Retinal pigment epithelial cell (primary cell): ENCODE measurements at regions not wholly inside any gene's neighbourhood (a gene's known extent, or its start where the extent isn't known, plus 50 kb on each side); places are given as distances from the start of the nearest gene placed in this dataset.

Experiments used
- DNase-seq: peaks from one replicate; pipeline ENCODE4 v3.0.0-alpha.2; 2010; ENCODE audit warnings: low read depth
- H3K4me3 ChIP-seq: 2 replicates; pipeline ENCODE4 v1.5.1; 2011; ENCODE audit warnings: mild to moderate bottlenecking, low read length, control low read depth, moderate library complexity
- TF ChIP-seq, protein P1 (sequence below): conservative IDR thresholded peaks from 2 replicates; pipeline ENCODE4 v1.5.1; 2011; ENCODE audit warnings: low read depth, low read length, control low read depth, inconsistent platforms

DNA sequence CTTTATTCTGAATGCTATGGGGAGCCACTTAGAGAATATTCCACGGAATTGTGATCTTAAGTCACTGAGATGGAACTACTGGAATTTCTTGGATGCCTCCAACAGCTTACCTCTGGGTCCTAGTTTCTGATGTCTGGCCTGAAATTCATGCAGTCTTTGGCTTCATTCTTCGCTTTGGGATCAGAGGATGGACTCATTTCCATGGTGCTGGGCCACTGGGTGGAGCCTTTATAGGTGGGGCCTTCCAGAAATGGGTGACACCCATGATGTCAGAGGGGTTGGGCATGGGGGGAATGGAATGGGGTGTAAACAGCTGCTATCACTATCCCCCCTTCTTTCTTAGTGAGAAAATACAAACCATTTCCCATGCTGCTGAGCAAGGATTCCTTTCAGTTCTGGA, 73.7 kb upstream of the FGGY start:
- H3K4me3 ChIP-seq, result no peak overlapping the region
- TF ChIP-seq, protein P1, sequence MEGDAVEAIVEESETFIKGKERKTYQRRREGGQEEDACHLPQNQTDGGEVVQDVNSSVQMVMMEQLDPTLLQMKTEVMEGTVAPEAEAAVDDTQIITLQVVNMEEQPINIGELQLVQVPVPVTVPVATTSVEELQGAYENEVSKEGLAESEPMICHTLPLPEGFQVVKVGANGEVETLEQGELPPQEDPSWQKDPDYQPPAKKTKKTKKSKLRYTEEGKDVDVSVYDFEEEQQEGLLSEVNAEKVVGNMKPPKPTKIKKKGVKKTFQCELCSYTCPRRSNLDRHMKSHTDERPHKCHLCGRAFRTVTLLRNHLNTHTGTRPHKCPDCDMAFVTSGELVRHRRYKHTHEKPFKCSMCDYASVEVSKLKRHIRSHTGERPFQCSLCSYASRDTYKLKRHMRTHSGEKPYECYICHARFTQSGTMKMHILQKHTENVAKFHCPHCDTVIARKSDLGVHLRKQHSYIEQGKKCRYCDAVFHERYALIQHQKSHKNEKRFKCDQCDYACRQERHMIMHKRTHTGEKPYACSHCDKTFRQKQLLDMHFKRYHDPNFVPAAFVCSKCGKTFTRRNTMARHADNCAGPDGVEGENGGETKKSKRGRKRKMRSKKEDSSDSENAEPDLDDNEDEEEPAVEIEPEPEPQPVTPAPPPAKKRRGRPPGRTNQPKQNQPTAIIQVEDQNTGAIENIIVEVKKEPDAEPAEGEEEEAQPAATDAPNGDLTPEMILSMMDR, result no peak
- DNase-seq, result no peak

DNA sequence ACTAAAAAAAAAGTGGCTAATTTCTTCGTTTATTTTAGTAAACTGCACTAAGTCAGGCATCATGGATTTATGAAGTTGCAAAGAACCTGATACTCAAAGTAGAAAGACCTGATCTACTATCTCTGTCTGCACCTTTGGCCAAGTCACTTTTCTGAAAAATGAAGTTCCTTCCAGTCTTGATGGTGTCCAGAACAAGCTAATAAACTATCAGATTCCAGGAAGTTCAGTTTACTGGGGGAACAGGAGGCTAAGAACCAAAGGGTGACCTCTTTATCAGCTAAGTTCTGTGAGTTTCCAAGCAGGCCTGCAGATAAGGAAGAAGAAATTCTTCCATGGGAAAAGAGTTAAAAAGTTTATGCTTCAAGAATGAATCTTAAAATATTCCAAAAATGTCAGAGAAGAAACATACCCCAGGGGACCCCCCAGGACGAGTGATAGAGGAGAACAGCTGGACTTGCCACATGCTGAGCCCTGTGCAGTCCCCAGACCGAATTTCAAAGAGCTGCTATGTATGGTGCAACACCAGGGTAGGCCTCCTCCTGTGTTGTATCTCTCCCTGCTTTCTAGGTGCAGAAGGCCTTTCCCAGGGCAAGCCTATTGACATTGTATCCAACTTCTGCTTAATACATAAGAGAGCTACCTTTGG, 72.8 kb upstream of the FGGY start:
- H3K4me3 ChIP-seq, result no peak overlapping the region
- no peak for DNase-seq
- TF ChIP-seq, protein P1, result no peak

DNA sequence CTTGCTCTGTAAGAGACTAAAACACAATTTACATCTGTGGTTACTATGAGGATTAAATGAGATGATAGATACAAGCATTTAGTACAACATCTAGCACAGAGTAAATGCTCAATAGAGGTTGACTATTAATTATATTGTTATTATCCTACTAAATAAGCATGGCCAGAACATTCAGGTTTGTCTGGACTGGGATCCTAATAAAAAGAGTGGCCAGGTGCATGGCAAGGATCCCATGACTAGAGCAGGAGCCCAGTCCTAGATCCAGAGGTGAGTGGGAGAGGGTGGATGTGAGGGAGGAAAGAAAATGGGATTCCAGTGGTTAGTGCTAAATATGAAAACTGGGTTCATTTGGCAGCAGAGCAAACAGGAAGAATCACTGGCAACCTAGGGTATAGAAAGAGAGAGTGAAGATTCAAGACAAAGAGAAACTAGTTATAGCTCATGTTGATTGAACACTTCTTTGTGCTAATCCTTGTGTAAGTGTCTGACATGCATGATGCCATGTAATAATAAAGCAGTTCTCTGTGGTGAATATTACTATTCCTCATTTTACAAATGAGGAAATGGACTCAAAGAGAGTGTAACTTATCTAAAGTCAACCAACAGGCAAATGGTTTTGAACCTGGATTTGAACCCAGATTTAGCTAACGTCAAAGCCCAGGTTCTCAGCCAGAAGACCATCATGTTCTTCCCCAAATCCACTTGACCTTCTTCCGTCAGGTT, 71.1 kb upstream of the FGGY start:
- TF ChIP-seq, protein P1, result no peak
- no peak for DNase-seq
- no peak overlapping the region for H3K4me3 ChIP-seq

DNA sequence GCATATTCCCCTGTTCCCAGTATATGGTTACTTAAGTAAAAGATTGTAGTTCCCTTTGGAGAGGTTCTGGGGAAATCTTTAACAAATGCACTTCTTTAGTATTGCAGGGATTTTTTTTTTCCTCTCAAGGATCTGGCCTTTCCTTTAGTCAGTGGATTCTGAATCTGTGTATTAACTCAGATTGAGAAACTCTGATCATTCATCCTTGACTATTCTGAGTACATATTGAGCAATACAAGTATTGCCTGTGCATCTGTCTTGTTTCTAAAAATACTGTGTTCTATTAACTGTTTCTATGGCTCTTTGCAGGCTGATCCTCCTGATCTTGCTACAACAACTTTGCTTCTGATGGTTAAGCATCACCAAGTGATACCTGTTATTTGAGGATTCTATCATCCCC, 67.8 kb upstream of the FGGY start:
- H3K4me3 ChIP-seq, result no peak overlapping the region
- TF ChIP-seq, protein P1, result no peak
- no peak for DNase-seq

DNA sequence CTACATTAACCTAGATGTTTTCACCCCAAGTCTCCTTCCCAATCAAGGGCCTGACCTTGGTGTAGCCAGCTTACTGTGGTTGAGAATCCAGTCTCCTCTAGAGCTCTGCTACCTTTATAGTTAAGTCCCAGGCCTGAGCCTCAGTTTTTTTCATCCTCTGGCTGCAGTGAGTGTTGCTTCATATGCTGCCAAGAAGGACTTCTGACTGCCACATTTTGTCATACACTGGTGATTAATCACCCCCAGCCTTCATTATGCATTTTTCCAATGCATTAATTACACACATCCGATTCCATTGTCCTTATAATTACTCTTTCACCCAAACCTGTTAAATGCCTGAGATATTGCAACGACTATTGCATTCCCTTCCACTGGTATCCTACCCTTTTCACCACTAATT, 66.3 kb upstream of the FGGY start:
- TF ChIP-seq, protein P1, result no peak
- no peak for DNase-seq
- no peak overlapping the region for H3K4me3 ChIP-seq

DNA sequence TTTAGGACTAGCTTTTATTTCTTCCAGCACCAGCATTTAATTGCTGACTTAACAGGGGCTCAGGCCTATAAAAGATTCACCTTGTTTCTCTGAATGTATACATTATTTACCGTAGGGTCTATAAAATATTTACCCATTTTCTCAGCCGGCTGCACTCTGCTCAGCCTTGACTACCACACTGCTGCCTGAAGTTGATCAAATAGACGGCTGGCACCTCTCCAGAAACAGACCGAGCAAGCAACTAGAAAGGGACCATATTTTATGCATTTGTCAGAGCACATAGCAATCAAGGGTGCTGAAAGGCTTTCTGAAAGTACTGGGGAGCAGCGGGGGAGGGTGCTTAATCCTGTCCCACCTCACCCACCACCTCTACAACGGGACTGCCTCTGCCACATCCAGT, 64.7 kb upstream of the FGGY start:
- TF ChIP-seq, protein P1, result no peak
- H3K4me3 ChIP-seq, result no peak overlapping the region
- peak; percentile 19 for DNase-seq

DNA sequence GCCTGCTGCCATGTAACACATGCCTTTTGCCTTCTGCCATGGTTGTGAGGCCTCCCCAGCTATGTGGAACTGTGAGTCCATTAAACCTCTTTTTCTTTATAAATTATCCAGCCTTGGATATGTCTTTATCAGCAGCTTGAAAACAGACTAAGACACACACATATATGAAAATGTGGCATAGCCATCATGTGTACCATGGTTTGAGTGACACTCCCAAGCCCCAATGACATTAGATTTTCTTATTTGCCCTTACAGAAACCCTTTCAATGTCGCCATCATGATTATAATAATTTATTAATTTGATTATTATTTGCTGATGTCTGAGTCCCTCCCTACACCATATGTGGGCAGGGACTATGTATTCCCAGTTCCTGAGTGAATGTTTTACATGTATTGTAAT, 63.5 kb upstream of the FGGY start:
- H3K4me3 ChIP-seq, result no peak overlapping the region
- TF ChIP-seq, protein P1, result no peak
- no peak for DNase-seq
